NCI-H69 (cell line): ENCODE measurements at regions not wholly inside any gene's neighbourhood (a gene's known extent, or its start where the extent isn't known, plus 50 kb on each side); places are given as distances from the start of the nearest gene placed in this dataset.
"Not testable (repeated sequence)": the region's sequence is repeated elsewhere in the genome, so short reads cannot be mapped to it uniquely, and the experiment has no call there.

ENCODE experiments used
- DNase-seq: peaks from one replicate; lab custom pipeline; 2025; lab: John Stamatoyannopoulos, UW

DNA sequence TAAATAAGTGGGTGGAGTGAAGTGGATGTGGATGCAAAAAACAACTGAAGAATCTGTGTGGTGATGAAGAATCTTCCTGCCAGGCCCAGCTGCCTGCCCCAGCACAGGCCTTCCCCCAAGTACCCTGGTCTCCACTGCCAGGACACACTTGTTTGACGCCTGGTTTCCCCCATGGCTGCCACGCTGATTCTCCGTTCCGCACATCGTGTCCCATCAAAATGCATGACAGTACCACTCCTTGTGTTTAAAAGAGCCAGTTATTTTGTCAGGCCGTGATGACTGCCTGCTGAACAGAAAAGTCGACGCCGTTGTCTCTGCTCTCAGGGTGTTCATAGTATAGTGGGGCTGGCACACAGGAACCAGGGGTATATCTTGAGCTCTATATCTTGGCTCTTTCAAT, 50.3 kb upstream of the KYNU start:
- no peak for DNase-seq

DNA sequence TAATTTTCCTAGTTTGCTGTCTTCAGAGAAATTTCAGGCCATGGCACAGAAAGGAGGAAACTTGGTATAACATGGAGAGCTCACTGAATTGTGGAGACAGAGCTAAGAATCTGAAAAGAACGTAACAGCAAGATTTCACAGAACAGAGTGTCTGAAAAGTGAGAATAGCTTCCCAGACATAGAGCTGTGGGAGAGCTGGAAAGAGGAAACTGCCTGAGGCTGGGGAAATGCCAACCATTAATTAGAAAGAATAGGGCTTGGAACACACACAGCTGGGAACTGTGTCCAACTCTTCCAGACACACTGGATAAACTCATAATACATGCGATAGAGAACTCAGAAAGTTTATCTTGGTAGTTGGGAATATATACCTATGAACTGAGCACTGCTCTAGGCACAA, 51.6 kb upstream of the KYNU start:
- no peak for DNase-seq

DNA sequence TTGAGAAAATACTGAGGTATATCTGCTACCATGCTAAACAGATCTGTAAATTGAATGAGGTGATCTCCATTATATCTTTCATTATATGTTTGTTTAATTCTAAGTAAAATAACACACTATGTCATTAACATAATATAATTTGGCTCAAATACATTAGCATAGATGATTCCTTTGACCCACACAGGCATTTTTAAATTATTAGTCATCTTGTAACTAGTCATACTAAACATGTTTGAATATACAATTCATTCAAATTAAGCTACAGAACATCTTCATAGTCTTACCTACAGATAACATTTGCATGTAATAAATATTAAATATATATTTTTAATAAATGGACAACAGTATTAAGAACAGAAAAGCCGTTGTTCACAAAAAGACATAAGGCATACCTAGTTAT, 52.7 kb upstream of the KYNU start:
- DNase-seq, result no peak

DNA sequence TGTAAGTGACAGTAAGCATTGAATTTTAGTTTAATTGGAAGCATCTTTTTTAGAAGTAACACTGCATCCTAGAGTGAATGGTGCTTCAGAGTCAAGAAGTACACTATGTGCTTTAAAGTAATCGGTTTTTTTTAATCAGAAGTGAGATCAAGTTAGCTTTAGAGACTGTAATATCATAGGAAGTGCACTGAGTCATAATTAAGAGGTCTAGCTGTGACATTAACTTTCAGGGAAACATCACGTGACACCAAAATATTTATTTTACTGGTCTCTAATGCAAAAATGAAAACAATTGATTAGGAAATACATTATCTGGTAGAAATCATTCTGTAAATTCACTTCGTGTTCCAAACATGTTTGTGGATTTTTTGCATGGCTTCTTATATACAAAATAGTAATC, 55.3 kb upstream of the KYNU start:
- DNase-seq, result no peak

DNA sequence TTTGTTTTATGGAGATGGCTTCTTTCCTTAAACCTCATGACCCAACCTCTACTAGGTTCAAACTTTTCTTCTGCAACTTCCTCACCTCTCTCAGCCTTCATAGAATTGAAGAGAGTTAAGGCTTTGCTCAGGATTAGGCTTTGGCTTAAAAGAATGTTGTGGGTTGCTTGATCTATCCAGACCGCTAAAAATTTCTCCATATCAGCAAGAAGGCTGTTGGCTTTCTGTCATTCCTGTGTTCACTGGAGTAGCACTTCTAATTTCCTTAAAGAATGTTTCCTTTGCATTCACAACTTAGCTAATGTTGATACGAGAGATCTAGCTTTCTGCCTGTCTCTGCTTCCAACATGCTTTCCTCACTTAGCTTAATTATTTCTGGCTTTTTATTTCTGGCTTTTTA, 58.1 kb upstream of the KYNU start:
- no peak for DNase-seq

DNA sequence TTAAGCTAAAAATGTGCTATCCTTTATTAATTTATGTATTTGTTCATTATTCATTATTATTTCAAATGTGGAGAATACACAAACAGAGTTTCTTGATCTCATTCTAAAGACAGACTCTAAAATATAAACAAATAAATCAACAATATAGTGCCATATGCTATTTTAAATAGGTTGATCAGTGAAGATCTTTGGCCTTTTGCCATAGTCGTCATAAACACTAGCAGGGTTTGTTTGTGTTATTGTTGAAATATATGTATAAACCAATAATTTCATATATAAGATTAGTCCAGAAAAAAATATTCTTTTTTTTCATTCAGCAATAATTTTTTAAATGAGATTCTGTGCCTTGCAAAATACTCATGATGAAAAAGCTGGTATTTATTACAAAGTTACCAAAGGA, 62.1 kb upstream of the KYNU start:
- no peak for DNase-seq

DNA sequence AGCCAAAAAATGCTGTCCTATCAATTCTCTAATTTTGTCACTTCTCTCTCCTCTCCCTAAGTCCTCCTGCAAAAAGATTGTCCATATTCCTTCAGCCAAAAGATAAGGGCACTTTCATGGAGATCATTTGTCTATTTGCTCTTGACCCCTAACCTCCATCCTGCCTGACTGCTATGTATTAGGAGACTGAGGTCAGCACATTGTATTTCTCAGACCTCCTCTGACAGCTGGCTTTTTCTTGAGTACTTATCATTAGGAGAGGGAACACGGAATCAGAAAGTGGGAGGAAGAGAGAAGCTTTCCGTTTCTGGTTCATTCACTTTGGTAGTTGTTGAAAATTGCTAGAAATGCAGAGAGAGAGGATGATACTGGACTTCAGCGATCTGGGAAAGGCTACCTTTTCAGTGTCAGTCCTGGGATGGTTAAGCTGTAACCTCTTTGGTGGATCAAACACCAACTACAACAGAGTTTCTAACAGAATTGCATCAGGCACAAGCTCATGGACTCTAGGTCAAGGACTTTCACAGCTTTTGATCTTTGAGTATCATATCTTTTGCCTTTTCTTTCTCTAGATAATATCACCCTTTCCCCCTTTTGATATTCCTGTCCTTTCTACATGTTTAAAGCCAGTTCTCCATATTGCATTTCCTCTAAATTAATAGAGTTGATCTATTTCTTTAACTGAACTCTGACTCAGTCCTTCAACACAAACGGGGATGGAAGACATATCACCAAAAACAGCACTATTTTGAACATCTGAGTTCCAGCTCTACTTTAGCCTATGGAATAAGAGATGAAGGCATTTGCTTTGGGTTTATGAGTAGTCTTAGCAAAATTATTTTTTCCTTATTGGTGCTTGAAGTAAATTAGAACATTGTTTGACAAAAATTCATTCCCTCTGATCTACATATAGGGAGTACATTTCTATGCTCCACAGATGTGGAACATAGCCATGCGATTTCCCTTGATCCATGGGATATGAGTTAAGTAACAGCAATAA, 63.3 kb upstream of the KYNU start:
- DNase-seq, result no peak

DNA sequence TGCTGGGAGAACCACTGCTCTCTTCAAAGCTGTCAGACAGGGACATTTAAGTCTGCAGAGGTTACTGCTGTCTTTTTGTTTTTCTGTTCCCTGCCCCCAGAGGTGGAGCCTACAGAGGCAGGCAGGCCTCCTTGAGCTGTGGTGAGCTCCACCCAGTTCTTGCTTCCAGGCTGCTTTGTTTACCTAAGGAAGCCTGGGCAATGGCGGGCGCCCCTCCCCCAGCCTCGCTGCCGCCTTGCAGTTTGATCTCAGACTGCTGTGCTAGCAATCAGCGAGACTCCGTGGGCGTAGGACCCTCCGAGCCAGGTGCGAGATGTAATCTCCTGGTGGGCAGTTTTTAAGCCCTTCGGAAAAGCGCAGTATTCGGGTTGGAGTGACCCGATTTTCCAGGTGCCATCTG, 65.8 kb upstream of the KYNU start:
- not testable (repeated sequence) for DNase-seq

DNA sequence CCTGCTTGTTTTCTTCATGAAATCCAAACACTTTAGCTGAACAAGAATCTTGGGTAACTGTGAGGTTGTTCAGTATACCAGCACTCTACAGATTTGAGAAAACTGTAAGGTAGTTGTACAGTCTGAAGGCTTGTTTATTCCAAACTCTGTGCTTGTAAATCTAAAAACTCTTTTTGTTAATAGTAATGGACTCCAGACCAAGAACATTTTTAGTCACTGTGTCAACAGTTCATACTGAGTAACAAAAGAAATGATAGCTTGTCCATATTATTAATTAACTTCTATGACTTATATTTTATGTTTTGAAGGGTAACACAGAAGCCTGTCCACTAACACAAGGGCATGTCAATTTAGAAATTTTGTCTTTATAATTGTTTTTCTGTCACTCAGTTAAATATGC, 72.2 kb upstream of the KYNU start:
- DNase-seq, result no peak

DNA sequence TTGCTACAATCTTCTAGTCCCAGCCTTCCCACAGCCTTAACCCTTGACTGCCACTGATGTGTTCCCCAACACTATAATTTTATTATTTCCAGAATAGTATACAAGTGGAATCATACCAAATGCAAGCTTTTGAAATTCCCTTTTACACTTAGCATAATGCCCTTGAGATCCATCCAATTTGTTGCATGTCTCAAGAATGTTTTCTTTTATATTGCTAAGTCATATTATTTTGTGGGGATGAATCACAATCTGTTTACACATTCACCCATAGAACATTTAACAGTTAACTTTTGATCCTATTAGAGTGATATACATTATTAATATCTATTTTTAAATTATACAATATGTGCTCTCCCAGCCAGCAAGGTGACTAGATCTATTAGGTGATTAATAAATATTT, 74.3 kb upstream of the KYNU start:
- DNase-seq, result no peak

DNA sequence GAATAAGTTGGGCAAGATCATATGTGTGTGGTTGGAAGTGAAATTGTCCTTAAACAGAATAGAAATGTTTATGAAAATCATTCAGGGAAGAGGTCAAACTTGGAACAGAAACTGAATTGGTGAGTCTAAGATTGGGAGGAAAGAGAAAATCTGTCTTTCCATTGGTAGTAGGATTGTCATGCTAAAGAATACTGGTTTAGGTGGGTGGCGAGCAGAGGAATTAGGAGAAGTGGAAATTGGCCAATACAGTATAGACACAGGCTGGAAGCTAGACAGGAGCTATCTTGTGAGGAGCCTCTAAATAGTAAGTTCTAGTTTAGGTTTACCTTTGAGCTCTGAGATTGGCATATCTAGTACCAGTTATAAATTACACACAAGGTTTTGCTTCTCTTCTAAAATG, 80.9 kb upstream of the KYNU start:
- no peak for DNase-seq

DNA sequence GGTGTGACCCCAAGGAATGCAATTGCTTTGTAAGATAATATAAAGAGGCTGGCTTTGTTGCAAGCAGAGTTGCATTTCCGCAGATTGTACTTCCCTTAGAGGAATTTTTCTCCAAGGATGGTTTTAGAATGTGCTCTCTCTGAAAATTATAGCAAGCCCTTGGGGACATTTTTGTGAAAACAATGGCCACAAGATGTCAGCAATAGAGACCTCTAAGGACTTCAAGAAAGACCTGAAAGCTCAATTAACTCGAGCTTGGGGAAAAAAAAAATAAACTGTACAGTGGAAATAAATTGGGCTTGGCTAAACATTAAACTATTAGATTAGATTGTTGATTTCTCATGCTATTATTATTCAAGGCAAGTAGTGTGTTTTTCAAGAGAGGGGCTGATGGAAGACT, 81.3 kb upstream of the KYNU start:
- no peak for DNase-seq

DNA sequence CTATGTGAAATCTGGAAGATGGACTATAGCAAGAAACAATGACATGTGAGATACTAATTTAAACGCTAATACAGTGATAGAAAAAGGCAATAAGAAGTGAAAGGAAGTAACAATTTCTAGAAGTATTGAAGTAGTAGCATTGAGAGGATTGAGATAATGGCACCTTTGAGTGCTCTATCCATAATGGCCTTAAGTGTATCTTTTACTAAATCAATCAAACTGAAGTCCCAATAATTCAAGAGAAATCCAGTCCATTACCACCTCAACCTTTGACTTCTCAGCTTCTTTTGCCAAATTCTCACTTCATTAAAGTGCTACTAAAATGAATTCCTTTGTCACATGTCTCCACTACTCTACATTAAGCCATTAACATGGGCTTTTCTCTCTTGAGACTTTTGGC, 82.6 kb upstream of the KYNU start:
- no peak for DNase-seq

DNA sequence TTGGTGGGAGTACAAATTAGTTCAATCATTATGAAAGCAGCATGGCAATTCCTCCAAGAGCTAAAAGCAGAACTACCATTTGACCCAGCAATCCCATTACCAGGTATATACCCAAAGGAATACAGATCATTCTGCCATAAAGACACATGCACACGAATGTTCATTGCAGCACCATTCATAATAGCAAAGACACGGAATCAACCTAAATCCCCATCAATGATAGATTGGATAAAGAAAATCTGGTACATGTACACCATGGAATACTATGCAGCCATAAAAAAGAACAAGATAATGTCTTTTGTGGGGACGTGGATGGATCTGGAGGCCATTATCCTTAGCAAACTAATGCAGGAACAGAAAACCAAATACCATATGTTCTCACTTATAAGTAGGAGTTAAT, 85.1 kb upstream of the KYNU start:
- DNase-seq, result not testable (repeated sequence)

DNA sequence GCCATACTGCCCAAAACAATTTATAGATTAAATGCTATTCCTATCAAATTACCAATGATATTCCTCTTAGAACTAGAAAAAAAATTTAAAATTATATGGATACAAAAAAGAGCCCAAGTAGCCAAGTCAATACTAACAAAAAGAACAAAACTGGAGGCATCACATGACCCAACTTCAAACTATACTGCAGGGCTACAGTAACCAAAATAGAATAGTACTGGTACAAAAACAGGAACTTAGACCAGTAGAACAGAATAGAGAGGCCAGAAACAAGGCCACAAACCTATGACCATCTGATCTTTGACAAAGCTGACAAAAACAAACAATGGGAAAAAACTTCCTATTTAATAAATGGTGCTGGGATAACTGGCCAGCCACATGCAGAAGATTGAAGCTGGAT, 86.1 kb upstream of the KYNU start:
- no peak for DNase-seq

DNA sequence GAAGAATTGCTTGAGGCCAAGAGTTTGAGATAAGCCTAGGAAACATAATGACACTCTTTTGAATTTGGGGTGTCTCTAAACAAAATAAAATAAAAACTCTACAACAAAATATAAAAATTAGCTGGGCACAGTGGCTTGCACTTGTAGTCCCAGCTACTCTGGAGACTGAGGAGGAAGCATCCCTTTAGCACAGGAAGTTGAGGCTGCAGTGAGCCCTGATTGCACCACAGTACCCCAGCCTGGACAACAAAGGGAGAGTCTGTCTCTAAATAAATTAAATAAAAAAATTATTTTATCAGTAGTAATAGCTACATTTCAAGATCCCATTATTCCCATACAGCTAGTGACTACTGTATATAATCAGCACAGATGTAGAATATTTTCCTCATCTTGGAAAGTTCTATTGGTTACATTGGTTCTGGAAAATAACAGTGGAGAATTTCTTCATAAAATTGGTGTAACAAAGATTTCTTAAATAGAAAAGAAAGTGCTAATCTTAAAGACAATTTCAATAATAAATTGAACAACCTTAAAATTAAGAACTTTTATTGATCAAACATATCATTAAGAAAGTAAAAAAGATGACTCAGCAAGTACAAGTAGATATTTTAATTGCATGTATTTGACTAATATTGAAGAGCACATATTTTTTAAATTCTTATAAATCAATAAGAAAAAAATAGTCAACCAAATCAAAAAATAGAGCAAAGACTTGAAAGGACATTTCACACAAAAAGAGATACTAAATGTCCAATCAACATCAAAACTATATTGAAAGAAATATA, 90.4 kb upstream of the KYNU start:
- DNase-seq, result no peak

DNA sequence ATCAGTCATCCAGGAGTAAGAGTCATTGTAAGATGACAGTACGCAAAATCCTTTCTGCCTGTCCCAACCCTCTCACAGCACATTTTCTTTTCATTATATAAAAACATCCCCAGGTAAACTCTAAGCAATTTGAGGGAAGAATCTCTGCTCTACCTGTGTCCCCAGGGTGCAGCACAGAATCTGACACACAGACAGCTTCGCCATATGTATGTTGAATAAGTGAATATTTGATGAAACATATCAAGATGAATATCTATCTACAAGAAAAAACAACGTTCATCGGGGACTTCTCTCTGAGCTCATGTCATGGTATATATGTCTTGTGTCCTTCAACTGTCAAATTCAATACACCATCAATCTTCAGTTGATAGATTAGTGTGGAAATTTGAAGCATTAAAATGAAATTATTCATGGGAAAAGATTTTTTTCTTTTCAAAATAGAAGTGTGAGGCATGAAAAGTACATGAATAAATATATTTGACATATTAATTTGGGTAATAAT, 94.5 kb upstream of the KYNU start:
- no peak for DNase-seq

DNA sequence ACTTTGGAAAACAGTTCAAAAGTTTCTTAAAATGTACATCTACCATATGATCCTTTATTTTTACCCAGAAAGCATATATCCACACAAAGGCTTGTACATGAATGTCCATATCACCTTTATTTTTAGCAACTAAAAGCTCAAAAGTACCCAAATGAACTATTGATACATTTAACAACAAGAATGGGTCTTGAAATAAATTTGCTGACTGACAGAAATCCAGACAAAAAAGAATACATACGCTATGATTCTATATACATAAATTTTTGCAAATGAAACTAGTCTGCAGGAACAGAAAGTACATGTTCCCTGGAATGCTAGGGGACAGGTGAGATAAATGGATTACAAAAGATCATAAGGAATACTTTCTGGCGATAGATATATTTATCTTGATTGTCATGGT, 96.3 kb upstream of the KYNU start:
- no peak for DNase-seq

DNA sequence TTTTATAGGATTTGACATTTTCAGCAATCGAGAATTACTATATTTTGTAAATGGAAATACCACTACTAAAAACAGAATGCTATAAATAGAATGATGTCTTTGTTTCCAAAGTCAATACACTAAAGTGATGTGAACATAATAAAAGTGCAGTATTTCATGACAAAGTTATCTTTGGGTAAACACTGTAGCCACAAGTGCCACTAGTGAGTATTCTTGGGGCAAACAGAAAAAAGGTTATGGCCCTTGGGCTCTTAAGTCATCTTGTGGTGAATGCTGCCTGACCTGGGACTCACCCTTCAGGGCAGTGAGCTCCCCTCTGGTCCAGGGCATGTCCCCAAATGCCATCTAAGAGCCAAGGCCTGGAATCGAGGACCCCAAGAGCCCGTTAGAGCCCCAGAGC, 99.2 kb upstream of the KYNU start:
- DNase-seq, result no peak

DNA sequence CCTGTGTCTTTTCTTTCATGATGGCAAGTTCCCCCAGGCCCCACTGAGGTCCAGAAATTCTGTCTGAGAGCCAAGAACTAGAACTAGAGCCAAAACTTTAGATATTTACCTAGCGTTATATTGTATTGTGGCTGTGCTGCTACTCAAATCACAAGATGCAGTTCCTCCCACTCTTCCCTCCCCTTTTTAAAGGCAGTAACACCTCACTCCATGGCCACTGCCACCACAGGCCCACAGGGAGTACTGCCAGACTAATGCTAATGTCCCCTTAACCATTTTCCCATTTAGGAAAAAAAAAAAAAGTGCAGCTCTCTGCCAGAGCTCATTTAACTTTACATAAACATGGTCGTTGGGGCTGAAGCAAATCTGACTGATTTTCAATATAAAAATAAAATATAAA, 99.7 kb upstream of the KYNU start:
- no peak for DNase-seq

DNA sequence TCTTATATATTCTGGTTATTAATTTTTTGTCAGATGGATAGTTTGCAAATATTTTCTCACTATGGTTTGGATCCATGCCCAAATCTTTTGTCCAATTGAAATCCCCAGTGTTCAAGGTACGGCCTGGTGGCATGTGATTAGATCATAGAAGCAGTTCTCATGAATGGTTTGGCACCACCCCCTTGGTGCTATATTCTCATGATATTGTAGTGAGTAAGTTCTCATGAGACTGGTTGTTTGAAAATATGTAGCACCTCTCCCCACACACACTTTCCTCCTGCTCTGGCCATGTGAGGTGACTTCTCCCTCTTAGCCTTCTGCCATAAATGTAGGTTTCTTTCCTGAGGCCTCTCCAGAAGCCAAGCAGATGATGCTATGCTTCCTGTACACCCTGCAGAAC, 107.7 kb upstream of the KYNU start:
- no peak for DNase-seq

DNA sequence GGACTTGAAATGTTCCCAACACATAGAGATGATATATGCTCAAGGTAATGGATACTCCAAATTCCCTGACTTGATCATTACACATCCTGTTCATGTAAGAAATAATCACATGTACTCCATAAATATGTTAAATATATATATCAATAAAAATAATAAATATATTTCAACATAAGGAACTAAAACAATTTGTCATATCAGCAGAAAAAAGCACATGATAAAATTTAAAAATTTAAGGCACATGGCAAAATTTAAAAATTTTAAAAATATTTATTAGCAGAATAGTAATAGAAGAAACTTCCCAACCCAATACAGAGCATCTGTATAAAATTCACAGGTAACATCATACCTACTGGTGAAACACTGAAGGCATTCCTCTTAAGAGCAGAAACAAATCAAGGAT, 109.6 kb upstream of the KYNU start:
- no peak for DNase-seq

DNA sequence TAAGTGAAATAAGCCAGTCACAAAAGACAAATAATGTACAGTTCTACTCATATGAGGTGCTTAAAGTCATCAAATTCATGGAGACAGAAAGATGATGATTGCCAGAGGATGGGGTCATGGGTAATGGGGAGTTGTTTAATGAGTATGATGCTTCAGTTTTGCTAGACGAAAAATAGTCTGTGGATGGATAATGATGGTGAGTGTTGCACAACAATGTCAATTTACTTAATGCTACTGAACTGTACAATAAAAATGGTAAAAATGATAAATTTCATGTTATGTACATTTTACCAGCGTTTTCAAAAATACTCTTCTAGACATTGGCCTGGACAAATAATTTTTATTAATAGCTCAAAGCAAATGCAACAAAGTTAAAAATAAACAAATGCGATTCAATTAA, 118.5 kb upstream of the KYNU start:
- DNase-seq, result no peak
